ENCODE measurements at regions not wholly inside any gene's neighbourhood (a gene's known extent, or its start where the extent isn't known, plus 50 kb on each side); places are given as distances from the start of the nearest gene placed in this dataset.

DNA sequence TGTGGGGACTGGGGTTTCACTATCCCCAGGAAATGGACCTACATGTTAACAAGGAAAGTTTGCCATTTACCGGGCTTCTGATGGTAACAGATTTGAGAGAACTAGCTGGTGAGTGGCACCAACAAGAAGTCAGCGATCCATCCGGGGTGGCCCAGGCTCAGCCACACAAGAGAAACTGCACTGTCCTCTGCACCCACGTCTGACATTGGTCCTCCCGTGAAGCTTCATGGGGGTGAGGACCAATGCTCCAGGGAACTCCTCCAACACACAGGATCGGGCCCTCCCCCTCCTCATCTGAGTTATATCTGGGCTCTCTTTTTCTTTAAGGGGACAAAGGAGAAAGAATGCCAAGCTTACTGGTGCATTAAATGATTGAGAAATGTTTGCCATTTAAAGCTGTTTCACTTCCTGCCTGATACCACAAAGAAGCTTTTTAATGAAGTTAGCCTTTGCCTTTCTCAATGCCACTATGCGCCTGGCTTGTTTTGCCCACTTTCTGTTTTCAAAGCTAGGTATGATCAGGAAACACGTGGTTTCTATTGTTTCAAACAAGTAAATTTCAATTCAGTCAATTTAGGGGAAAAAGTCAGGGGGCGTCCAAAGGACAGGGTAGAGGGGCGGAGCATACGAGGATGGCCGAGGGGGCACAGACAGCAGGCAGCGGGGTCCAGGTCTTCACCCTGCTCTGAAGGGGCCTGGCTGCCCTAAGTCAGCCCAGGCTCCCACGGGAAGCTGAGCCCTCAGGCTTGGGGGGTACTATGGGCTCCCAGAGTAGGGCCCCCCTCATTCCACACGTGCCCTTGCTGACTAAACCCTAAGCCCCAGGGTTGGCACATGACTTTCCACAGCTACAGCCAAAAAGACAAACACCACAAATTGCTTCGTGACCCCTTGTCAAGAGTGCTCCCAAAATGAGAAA, 204.0 kb upstream of the ID2 start:
- TF ChIP-seq, protein P1, sequence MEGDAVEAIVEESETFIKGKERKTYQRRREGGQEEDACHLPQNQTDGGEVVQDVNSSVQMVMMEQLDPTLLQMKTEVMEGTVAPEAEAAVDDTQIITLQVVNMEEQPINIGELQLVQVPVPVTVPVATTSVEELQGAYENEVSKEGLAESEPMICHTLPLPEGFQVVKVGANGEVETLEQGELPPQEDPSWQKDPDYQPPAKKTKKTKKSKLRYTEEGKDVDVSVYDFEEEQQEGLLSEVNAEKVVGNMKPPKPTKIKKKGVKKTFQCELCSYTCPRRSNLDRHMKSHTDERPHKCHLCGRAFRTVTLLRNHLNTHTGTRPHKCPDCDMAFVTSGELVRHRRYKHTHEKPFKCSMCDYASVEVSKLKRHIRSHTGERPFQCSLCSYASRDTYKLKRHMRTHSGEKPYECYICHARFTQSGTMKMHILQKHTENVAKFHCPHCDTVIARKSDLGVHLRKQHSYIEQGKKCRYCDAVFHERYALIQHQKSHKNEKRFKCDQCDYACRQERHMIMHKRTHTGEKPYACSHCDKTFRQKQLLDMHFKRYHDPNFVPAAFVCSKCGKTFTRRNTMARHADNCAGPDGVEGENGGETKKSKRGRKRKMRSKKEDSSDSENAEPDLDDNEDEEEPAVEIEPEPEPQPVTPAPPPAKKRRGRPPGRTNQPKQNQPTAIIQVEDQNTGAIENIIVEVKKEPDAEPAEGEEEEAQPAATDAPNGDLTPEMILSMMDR (IDR thresholded peaks at IDR 0.05), result no peak
- TF ChIP-seq POLR2A (IDR thresholded peaks at IDR 0.05), result no peak
